Stimulated activated CD4-positive, alpha-beta T cell treated with anti-CD3 and anti-CD28 coated beads, Interleukin-4, amount 100 ng/mL, for 4 hours (primary cell): ENCODE measurements at regions not wholly inside any gene's neighbourhood (a gene's known extent, or its start where the extent isn't known, plus 50 kb on each side); places are given as distances from the start of the nearest gene placed in this dataset.
"Not testable (repeated sequence)": the region's sequence is repeated elsewhere in the genome, so short reads cannot be mapped to it uniquely, and the experiment has no call there.

Source experiments
- DNase-seq, 2 experiments: peaks; one replicate each; pipeline ENCODE4 v3.0.0-alpha.2; 2020

GRCh38 chr14:104307246-104307626 lies 168.8 kb downstream of the KIF26A start:
- DNase-seq: no peak

DNA sequence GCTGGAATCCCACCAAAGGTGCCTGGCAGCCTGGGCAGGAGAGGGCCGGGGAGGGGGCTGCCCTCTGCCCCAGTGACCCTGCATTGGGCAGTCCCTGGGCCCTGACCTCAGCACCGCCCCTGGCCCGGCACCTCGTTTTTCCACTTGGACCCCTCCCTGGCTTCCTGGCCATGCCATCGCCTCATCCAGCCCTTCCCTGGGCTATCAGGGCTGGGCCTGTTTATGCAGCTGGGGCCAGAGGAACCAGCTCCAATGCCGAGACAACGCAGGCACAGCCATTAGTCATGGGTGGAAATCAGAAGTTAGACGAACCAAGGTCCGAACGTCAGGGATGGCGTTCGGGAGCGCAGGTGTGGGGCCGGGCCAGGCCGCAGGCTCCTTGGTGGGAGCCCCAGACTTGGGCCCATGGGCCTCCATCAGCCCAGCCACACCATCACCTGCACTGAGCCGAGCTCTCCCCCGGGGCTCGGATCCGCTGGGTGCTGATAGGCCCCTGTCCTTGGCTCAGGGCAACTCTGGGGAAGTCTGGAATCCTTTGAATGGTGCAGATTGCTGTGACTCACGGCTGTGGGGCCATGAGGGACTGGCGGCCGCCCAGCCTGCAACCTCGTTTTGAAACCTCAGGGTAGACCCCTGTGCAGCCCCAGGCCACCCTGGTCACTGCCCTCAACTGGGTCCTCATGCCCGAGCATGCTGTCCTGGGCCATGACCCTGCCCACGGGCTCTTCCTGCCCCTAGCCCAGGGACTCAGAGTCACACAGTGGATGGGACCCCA lies 169.4 kb downstream of the KIF26A start:
- DNase-seq: no peak

GRCh38 chr14:104308534-104308933 lies 170.1 kb downstream of the KIF26A start:
- DNase-seq: not testable (repeated sequence)

- DNase-seq: no peak
These were observed 171.4 kb downstream of the KIF26A start for GRCh38 chr14:104309657-104310369.

- DNase-seq: no peak
These were observed 173.0 kb downstream of the KIF26A start for GRCh38 chr14:104311358-104311757.

DNA sequence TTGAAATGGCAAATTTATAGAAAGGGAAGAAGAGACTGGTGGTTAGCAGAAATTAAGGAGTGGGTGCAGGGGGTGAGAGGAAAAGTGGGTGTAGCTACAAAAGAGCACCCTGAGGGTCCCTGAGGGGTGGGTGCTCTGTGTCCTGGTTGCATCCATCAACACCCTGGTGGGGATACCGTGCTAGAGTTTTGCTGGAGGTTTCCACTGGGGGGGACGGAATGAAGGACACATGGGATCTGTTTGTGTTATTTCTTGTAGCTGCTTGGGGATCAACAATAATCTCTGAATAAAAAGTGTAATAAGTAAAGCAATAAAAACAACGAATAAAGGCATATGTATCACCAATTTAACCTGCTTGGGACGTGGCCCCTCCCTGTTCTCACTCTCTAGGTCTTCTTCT lies 175.3 kb downstream of the KIF26A start:
- DNase-seq: no peak

DNA sequence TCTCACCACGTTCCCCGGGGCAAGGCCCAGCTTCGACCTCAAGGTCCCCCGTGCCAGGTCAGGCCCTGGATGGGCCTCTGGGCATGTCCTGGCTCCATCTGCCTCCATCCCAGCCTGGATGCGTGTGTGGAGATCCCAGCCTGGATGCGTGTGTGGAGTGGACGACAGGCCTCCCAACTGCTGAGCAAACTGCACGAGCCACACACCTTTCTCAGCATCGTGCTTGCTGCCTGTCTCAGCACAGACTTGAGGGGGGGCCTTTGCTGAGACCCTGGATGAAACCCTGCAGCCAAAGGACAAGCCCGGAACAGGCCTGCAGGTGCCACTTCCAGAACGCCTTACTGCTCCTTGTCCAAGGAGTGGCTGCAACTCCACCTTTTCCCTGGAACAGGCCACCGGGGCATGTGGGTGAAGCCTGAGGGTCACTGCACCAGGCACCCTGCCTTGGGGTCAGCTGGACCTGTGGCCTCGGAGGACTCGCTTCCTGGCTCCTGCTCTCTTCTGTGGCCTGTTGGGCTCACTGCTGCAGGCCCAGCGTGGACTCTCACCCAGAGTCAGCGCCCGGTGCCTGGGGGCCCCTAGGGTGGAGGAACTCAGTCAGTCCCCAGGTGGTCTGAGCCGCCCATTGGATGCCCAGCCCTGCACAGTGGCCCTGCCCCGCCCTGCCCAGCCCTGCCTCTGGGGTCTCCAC lies 176.0 kb downstream of the KIF26A start:
- DNase-seq: no peak

DNA sequence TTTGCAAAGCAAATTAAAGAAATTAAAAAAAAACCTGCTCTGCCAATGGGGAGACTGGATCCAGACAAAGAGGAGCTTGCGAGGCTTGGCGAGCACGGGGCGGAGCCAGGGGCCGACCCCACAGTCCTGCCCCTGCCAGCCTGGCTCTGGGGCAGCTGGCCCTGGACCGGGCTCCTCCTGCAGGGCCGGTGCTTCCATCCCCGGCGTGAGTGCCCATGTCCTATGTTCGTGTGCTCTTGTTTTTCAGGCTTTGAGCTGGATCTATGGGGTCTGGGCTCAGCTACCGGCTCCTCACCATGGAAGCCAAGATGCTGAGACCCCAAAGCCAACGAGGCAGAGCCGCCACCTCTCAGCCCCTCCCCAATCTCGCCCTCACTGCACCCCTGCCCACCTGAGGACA lies 176.8 kb downstream of the KIF26A start:
- no peak for DNase-seq

GRCh38 chr14:104315625-104316024 lies 177.2 kb downstream of the KIF26A start:
- no peak for DNase-seq

DNA sequence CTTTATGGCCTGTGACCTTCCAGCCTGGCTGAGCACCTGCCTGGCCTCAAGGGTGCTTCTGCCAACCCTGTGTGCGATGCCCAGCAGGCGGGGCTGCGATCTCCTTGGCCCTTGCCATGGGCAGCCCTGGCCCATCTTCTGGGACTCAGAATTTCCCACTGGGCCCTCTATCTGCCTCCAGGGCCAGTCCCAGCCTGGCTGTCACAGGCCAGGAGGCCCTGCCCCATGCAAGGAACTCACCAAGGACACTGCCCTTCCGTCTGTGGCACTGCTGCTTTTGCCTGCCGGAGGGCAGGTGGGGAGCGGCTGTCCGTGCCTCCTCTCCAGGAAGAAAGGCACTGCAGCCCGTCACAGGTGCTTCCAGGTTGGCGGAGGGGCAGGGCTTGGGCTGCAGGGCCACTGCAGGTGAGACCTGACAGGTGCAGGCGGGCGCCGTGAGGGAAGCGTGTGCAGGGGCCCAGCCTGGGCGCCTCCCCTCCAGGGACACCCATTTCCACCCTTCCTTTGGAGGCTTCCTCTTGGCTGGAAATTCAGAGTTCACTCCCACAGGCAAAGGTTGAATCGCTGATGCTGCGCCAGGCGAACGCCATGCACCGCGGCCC lies 177.8 kb downstream of the KIF26A start:
- no peak for DNase-seq

GRCh38 chr14:104316723-104317491 lies 178.5 kb downstream of the KIF26A start:
- DNase-seq: no peak

DNA sequence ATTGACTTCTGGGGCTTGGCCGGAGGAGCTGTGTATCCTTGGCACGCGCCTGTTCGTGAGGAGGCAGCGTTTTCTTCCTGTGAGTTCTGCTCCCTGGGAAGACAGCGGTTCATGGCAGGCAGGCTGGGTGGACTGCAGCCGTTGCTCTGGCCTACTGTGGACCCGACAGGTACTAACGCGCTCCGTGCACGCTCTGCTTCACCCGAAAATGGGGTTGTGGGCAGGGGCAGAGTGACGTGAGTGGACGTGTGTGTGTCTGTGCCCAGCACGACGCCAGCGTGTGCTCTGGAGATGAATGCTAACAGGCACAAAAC lies 179.1 kb downstream of the KIF26A start:
- DNase-seq: no peak

DNA sequence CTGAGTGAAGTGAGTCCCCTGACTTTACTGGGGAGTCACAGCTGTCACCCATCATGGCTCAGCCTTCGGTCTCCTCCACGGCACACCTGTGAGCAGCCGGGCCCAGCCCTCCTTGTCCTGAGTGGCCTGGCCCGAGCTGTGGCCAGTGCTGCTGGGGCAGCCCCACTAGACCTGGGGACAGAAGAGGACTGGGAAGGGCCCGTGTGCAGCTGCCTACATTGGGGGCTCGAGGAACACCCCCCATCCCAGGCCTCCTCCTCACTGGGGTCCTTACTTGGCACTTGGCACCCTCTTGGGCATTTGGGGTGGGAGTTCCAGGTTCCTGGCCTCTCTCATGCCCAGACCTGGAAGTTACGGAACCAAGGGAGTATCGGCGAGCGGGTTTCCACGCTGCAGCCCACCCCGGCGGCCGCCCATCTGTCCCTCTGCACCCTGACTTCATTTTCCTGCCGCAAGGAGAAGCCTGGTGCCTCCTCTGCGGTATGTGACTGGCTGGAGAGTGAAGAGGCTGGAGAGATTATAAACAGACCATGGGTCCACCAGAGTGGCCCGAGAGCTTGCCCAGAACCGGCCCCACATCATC lies 179.7 kb downstream of the KIF26A start:
- DNase-seq: no peak

- DNase-seq: no peak
These were observed 180.4 kb downstream of the KIF26A start for GRCh38 chr14:104318558-104319490.

DNA sequence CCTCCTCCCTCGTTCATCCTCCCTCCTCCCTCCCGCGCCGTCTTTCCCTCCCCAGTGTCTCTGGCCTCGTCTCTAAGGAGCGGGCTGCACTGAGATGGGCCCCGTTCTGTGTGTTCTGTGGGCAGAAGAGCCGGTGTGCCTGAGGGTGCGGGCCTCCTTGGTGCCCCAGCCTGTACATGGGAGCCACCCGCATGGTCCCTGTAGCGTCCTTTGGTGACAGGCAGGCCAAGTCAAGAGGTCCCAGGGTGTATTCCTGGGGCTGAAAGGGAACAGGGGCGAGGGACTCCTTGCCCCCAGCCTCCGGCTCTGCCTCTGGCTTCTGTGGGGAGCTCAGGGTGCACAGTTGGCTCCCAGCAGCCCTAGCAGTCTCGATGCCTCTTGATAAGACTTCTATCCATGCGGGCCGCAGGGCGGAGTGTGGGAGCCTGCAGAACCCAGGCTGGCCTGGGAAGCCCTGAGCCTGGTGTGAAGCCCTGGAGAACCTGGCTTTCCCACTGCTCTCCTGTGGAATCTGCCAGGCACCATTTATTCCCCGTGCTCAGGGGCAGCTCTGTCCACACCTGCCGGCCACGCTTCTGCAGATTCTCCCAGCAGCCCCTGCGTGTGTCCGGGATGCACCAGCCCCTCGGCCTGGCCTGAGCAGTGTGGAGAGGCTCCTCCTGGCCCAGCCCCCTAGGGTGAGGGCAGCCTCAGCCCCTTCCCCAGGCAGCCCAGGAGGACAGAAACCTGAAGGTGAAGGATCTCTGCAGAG lies 181.3 kb downstream of the KIF26A start:
- no peak for DNase-seq

GRCh38 chr14:104320611-104321086 lies 182.3 kb downstream of the KIF26A start:
- no peak for DNase-seq

- no peak for DNase-seq
These were observed 182.9 kb downstream of the KIF26A start for GRCh38 chr14:104321088-104321801.

- DNase-seq: no peak
These were observed 183.4 kb downstream of the KIF26A start for GRCh38 chr14:104321802-104322130.

- DNase-seq: no peak
These were observed 184.4 kb downstream of the KIF26A start for GRCh38 chr14:104322531-104323366.
